ENCODE measurements at regions not wholly inside any gene's neighbourhood (a gene's known extent, or its start where the extent isn't known, plus 50 kb on each side); places are given as distances from the start of the nearest gene placed in this dataset.
"Not testable (repeated sequence)": the region's sequence is repeated elsewhere in the genome, so short reads cannot be mapped to it uniquely, and the experiment has no call there.

GRCh38 chr9:43115813-43116229, 932.4 kb downstream of the SPATA31A6 start:
- not testable (repeated sequence) for TF ChIP-seq POLR2A, POLR2AphosphoS5 (IDR thresholded peaks at IDR 0.05)
- TF ChIP-seq, protein P1, sequence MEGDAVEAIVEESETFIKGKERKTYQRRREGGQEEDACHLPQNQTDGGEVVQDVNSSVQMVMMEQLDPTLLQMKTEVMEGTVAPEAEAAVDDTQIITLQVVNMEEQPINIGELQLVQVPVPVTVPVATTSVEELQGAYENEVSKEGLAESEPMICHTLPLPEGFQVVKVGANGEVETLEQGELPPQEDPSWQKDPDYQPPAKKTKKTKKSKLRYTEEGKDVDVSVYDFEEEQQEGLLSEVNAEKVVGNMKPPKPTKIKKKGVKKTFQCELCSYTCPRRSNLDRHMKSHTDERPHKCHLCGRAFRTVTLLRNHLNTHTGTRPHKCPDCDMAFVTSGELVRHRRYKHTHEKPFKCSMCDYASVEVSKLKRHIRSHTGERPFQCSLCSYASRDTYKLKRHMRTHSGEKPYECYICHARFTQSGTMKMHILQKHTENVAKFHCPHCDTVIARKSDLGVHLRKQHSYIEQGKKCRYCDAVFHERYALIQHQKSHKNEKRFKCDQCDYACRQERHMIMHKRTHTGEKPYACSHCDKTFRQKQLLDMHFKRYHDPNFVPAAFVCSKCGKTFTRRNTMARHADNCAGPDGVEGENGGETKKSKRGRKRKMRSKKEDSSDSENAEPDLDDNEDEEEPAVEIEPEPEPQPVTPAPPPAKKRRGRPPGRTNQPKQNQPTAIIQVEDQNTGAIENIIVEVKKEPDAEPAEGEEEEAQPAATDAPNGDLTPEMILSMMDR (IDR thresholded peaks at IDR 0.05): not testable (repeated sequence)

All from suprapubic skin (tissue), 4 donors.